Stimulated activated naive CD4-positive, alpha-beta T cell (primary cell): ENCODE measurements at regions not wholly inside any gene's neighbourhood (a gene's known extent, or its start where the extent isn't known, plus 50 kb on each side); places are given as distances from the start of the nearest gene placed in this dataset.
A peak's percentile ranks its signal among the peaks of the same experiment; 100 is the strongest.
"Not testable (repeated sequence)": the region's sequence is repeated elsewhere in the genome, so short reads cannot be mapped to it uniquely, and the experiment has no call there.

Experiments
- DNase-seq, 6 experiments: peaks; one replicate each; lab custom pipeline; 2025; lab: John Stamatoyannopoulos, UW

- DNase-seq, result no peak
These were observed 90.1 kb upstream of the SERTAD2 start for GRCh38 chr2:64743739-64744330.

- DNase-seq, result no peak
These were observed 91.8 kb upstream of the SERTAD2 start for GRCh38 chr2:64745562-64745961.

- DNase-seq, result not testable (repeated sequence)
These were observed 94.0 kb upstream of the SERTAD2 start for GRCh38 chr2:64747690-64748091.

- no peak for DNase-seq
These were observed 94.4 kb upstream of the SERTAD2 start for GRCh38 chr2:64748147-64748546.

- DNase-seq, result no peak
These were observed 94.8 kb upstream of the SERTAD2 start for GRCh38 chr2:64748561-64748960.

- peak in 2 of 6 experiments; percentile 4 to 45 for DNase-seq
These were observed 95.7 kb upstream of the SERTAD2 start for GRCh38 chr2:64749446-64749845.

- peak; percentile 8 to 45 (median 30) for DNase-seq
These were observed 96.5 kb upstream of the SERTAD2 start for GRCh38 chr2:64750001-64750816.

- peak; percentile 94 to 98 (median 97) for DNase-seq
These were observed 97.1 kb upstream of the SERTAD2 start for GRCh38 chr2:64750817-64751285.

- peak in 4 of 6 experiments; percentile 39 to 97 (median 72) for DNase-seq
These were observed 97.9 kb upstream of the SERTAD2 start for GRCh38 chr2:64751286-64752260.

GRCh38 chr2:64753399-64753798 is 99.7 kb upstream of the SERTAD2 start:
- no peak for DNase-seq

GRCh38 chr2:64754570-64754969 is 100.9 kb upstream of the SERTAD2 start:
- no peak for DNase-seq

GRCh38 chr2:64757126-64757525 is 103.4 kb upstream of the SERTAD2 start:
- DNase-seq, result no peak

GRCh38 chr2:64760128-64760527 is 106.4 kb upstream of the SERTAD2 start:
- no peak for DNase-seq

- no peak for DNase-seq
These were observed 108.7 kb upstream of the SERTAD2 start for GRCh38 chr2:64762301-64762997.

- DNase-seq, result no peak
These were observed 109.4 kb upstream of the SERTAD2 start for GRCh38 chr2:64763126-64763525.

GRCh38 chr2:64765160-64765805 is 111.6 kb upstream of the SERTAD2 start:
- no peak for DNase-seq

- DNase-seq, result peak in 3 of 6 experiments; percentile 44 to 75 (median 44)
These were observed 113.3 kb upstream of the SERTAD2 start for GRCh38 chr2:64766841-64767669.

GRCh38 chr2:64767670-64768468 is 114.2 kb upstream of the SERTAD2 start:
- peak; percentile 23 to 67 (median 46) for DNase-seq

- DNase-seq, result no peak
These were observed 114.8 kb upstream of the SERTAD2 start for GRCh38 chr2:64768491-64769005.
